ENCODE measurements at regions not wholly inside any gene's neighbourhood (a gene's known extent, or its start where the extent isn't known, plus 50 kb on each side); places are given as distances from the start of the nearest gene placed in this dataset.

DNA sequence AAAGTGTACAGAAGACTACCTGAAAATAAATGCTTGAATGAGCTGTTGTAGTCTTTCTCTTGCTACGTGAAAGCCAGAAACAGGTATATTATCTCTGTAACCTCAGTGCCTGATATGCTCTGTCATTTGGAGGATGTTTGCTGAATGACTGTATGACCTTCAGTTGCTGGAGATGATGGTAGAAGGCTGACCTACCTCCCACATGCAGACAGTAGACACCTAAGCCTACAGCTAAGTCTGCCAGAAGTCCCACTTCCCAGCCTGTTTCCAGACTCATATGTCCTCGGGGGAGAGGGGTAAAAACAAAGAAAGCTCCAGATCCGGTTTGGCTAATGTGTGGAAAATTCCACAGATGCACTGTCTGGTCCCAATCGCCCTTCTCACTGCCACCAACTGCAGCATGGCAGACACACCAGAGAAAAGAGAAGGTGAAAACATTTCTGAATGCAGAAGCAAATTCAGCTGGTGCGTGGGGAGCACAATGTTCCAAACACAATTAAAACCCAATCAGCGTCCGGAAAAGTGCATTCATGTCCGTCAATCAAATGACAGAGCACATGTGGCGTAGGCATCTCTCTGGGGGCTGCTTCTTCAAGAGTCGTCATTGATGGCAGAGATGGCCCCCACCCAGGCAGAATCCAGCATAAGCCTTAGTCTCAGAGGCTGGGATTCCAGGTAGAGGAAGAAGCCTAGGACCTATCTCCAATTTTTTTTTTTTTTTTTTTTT, 76.3 kb upstream of the TBX3 start:
- no peak overlapping the region for H3K4me3 ChIP-seq (ENCODE audit: low read depth, low read length)
- TF ChIP-seq, protein P1, sequence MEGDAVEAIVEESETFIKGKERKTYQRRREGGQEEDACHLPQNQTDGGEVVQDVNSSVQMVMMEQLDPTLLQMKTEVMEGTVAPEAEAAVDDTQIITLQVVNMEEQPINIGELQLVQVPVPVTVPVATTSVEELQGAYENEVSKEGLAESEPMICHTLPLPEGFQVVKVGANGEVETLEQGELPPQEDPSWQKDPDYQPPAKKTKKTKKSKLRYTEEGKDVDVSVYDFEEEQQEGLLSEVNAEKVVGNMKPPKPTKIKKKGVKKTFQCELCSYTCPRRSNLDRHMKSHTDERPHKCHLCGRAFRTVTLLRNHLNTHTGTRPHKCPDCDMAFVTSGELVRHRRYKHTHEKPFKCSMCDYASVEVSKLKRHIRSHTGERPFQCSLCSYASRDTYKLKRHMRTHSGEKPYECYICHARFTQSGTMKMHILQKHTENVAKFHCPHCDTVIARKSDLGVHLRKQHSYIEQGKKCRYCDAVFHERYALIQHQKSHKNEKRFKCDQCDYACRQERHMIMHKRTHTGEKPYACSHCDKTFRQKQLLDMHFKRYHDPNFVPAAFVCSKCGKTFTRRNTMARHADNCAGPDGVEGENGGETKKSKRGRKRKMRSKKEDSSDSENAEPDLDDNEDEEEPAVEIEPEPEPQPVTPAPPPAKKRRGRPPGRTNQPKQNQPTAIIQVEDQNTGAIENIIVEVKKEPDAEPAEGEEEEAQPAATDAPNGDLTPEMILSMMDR (IDR thresholded peaks at IDR 0.05; ENCODE audit: low read depth, low read length) = no peak
- DNase-seq (ENCODE audit: low read depth, low spot score) = no peak
- in situ Hi-C loops (cut with HindIII; ENCODE audit: low sequenced_read_pairs) = no loop called here

DNA sequence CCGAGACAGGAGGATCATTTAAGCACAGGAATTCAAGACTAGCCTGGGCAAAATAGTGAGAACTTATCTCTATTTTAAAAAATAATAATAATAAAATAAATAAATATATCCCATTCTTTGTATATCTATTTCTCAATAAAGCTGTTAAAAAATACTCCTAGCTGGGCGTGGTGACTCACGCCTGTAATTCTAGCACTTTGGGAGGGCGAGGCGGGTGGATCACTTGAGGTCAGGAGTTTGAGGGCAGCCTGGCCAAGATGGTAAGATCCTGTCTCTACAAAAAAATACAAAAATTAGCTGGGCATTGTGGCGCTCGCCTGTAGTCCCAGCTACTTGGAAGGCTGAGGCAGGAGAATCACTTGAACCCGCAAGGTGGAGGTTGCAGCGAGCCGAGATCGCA, 75.7 kb upstream of the TBX3 start:
- no peak for DNase-seq (ENCODE audit: low read depth, low spot score)
- in situ Hi-C loops (cut with HindIII; ENCODE audit: low sequenced_read_pairs) = no loop called here
- TF ChIP-seq, protein P1 (IDR thresholded peaks at IDR 0.05; ENCODE audit: low read depth, low read length) = no peak
- no peak overlapping the region for H3K4me3 ChIP-seq (ENCODE audit: low read depth, low read length)

DNA sequence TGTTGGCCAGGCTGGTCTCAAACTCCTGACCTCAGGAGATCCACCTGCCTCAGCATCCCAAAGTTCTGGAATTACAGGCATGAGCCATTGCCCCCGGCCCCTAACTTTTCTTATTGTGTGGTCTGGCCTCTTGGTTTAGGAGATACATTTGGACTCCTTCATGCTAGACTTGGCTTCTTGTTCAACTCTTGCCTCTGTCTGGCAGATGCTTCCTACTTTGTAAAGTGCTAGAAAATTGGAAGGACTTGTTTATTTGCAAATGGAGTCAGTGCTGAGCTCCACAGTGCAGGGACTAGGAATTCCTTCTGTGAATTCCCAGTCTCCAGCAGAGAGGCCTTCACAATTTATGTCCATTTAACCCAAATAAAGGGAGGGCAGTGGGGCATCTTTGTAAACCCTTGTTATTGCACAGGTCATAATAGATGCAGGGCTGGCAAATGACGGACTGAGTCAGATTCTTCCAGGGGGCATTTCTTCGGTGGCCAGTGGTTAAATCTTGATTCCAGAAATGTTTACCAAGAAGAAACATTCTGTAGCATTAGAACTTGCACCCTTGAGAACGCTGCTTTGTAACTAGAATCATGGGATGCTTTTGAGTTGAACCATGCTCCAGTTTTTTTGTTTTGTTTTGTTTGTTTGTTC, 73.8 kb upstream of the TBX3 start:
- H3K4me3 ChIP-seq (ENCODE audit: low read depth, low read length) = no peak overlapping the region
- TF ChIP-seq, protein P1 (IDR thresholded peaks at IDR 0.05; ENCODE audit: low read depth, low read length) = no peak
- no peak for DNase-seq (ENCODE audit: low read depth, low spot score)
- in situ Hi-C loops (cut with HindIII; ENCODE audit: low sequenced_read_pairs) = no loop called here

DNA sequence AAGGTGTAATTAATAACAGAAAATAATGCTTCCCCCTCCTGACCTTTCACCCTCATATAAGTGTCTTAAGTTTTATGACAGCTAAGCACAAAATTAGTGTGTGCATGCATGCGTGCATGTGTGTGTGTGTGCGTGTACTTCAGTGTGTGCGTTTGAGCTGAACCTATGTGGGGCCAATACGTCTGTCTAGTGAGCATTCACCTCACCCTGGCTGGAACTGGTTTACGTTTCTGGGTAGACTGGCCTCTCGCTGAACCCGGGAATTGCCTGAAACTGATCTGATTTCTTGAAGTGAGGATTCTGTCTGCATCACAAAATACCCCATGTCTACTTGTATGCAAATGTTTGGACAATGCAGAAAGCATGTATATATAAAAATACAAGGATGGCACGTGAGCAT, 68.2 kb upstream of the TBX3 start:
- in situ Hi-C loops (cut with HindIII; ENCODE audit: low sequenced_read_pairs) = no loop called here
- TF ChIP-seq, protein P1 (IDR thresholded peaks at IDR 0.05; ENCODE audit: low read depth, low read length) = no peak
- H3K4me3 ChIP-seq (ENCODE audit: low read depth, low read length) = no peak overlapping the region
- no peak for DNase-seq (ENCODE audit: low read depth, low spot score)

DNA sequence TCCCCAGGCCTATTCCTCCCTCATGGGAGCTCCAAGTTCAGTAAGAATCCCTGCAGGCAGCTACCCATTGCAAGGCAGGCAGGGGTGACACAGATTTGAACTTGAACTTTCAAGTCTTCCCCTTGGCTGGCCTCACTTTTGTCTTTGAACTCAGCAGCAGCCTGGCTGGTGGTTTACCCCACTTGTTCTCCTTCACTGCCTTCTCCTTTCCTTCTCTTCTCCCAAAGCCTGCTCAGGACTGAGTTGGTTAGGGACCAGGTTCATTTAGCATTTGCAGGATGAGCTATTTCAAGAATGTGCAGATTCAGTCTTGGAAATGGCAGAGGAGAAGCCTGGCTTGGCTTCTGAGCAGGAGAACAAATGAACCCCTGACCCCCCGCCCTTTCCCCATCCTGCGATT, 67.7 kb upstream of the TBX3 start:
- in situ Hi-C loops (cut with HindIII; ENCODE audit: low sequenced_read_pairs) = no loop called here
- no peak for DNase-seq (ENCODE audit: low read depth, low spot score)
- TF ChIP-seq, protein P1 (IDR thresholded peaks at IDR 0.05; ENCODE audit: low read depth, low read length) = no peak
- no peak overlapping the region for H3K4me3 ChIP-seq (ENCODE audit: low read depth, low read length)

DNA sequence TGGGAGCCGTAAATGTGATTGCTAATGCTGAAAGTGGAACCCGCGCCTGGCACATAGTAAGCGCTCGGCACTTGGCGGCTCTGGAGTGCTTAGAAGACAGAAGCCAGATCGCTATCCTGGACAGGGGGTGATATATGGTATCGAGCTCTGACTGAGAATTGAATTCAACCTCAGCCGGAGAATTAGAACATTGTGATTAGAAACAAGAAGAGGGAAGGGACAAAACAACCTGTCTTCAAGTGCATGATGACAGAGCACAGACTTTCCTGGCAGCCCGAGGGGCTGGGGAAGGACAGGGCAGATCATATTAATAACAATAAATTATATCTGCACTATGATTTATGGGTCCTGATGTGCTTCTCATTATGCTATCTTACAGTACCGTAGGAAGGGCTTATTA, 66.9 kb upstream of the TBX3 start:
- TF ChIP-seq, protein P1 (IDR thresholded peaks at IDR 0.05; ENCODE audit: low read depth, low read length) = no peak
- in situ Hi-C loops (cut with HindIII; ENCODE audit: low sequenced_read_pairs) = no loop called here
- no peak overlapping the region for H3K4me3 ChIP-seq (ENCODE audit: low read depth, low read length)
- no peak for DNase-seq (ENCODE audit: low read depth, low spot score)

Measured in astrocyte of the spinal cord (primary cell).